Endothelial cell of umbilical vein (primary cell): ENCODE measurements at regions not wholly inside any gene's neighbourhood (a gene's known extent, or its start where the extent isn't known, plus 50 kb on each side); places are given as distances from the start of the nearest gene placed in this dataset.

Source experiments
- JUN ChIP-seq: IDR thresholded peaks from 2 replicates; pipeline ENCODE4 v1.6.1; 2011; ENCODE audit warnings: borderline replicate concordance, low read depth; ENCODE audit not compliant: insufficient read length, insufficient read depth
- POLR2A ChIP-seq: IDR thresholded peaks from 2 replicates; pipeline ENCODE4 v1.6.1; 2012; ENCODE audit warnings: low read depth, mild to moderate bottlenecking, control low read depth, low read length
- POLR2AphosphoS5 ChIP-seq: IDR thresholded peaks from 2 replicates; pipeline ENCODE4 v1.6.1; 2012; ENCODE audit warnings: low read depth, mild to moderate bottlenecking, control low read depth, low read length, moderate library complexity; ENCODE audit not compliant: insufficient read depth
- TF ChIP-seq, protein P1 (sequence below), 2 donors: IDR thresholded peaks; 1 replicate in 1 of 2; 2 replicates in 1 of 2; pipeline ENCODE4 v1.5.1; 2011; ENCODE audit warnings: low read length in 2 of 2, mild to moderate bottlenecking in 2 of 2, moderate library complexity in 2 of 2, control low read depth in 1 of 2, inconsistent platforms in 1 of 2, low read depth in 1 of 2; ENCODE audit not compliant: insufficient read depth in 1 of 2; ENCODE audit errors: extremely low read depth in 1 of 2
- TF ChIP-seq, protein P2 (sequence below): IDR thresholded peaks from 2 replicates; pipeline ENCODE4 v1.6.1; 2011; ENCODE audit not compliant: insufficient read depth, insufficient read length

DNA sequence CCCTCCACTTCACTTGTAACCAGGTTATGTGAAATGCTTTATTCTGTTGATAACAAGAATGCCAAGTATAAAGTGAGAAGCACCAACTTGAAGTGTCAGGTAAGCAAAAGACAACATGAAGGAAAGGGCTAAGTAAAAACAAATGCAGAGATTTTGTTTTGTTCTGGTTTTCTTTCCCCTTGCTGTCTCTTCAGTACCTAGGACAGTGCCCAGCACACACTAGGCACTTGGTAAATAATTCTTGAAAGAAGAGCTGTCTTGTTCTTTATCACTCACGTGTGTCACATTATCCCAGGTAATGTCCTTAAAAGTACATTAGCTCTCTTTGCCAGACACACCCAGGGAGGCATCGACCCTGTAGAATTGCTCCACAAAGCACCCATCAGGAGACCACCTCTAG lies 350.0 kb upstream of the IRAK1BP1 start:
- TF ChIP-seq POLR2A (no peak), POLR2AphosphoS5 (no peak), JUN (no peak)
- TF ChIP-seq, protein P1, sequence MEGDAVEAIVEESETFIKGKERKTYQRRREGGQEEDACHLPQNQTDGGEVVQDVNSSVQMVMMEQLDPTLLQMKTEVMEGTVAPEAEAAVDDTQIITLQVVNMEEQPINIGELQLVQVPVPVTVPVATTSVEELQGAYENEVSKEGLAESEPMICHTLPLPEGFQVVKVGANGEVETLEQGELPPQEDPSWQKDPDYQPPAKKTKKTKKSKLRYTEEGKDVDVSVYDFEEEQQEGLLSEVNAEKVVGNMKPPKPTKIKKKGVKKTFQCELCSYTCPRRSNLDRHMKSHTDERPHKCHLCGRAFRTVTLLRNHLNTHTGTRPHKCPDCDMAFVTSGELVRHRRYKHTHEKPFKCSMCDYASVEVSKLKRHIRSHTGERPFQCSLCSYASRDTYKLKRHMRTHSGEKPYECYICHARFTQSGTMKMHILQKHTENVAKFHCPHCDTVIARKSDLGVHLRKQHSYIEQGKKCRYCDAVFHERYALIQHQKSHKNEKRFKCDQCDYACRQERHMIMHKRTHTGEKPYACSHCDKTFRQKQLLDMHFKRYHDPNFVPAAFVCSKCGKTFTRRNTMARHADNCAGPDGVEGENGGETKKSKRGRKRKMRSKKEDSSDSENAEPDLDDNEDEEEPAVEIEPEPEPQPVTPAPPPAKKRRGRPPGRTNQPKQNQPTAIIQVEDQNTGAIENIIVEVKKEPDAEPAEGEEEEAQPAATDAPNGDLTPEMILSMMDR (IDR thresholded peaks at IDR 0.05; ENCODE audit: extremely low read depth in 1 of 2, insufficient read depth in 1 of 2, low read depth in 1 of 2, low read length in 2 of 2), result no peak
- TF ChIP-seq, protein P2, sequence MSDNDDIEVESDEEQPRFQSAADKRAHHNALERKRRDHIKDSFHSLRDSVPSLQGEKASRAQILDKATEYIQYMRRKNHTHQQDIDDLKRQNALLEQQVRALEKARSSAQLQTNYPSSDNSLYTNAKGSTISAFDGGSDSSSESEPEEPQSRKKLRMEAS, result no peak
